GM12878 (cell line): ENCODE measurements at regions not wholly inside any gene's neighbourhood (a gene's known extent, or its start where the extent isn't known, plus 50 kb on each side); places are given as distances from the start of the nearest gene placed in this dataset.

Experiments used
- ATAC-seq: fragments of 200-7000 bp; cut with Tn5 transposase; 3 replicates; pipeline ENCODE4 v1.9.1; 2020; ENCODE audit warnings: mild to moderate bottlenecking, moderate library complexity
- BruUV-seq: library from RNA; stranded (reverse); fragments of 400-500 nt; replicated peaks from 2 replicates; lab custom pipeline; 2021; lab: Mats Ljungman, UMichigan
- CTCF ChIA-PET: fragments of 300-600 bp; sonication (Branson Sonifier 250); formaldehyde crosslinking; extraction: SDS; loops from one replicate; lab custom pipeline; 2021; ENCODE audit warnings: inconsistent platforms; lab: Yijun Ruan, JAX
- POLR2A ChIA-PET: fragments of 350-600 bp; formaldehyde crosslinking; extraction: SDS; loops from one replicate; lab custom pipeline; 2021; ENCODE audit warnings: inconsistent platforms; lab: Charles Lee
- RAD21 ChIA-PET: fragments of 300-600 bp; sonication (Branson Sonifier 250); formaldehyde crosslinking; loops from one replicate; lab custom pipeline; 2023; ENCODE audit warnings: antibody characterized with exemption; ENCODE audit not compliant: unreplicated experiment; lab: Charles Lee
- SMC1A ChIA-PET: fragments of 300-600 bp; sonication (Branson Sonifier 250); formaldehyde crosslinking; loops from one replicate; lab custom pipeline; 2023; ENCODE audit not compliant: unreplicated experiment, uncharacterized antibody; lab: Charles Lee
- DNase-seq: peaks from one replicate; pipeline ENCODE4 v3.0.0-alpha.2; 2011; ENCODE audit warnings: low read depth, low spot score
- FAIRE-seq: peaks from 3 replicates; lab custom pipeline; 2011; peaks lifted over from hg19 to GRCh38; lab: Jason Lieb, UNC
- H2AFZ ChIP-seq: 2 replicates; pipeline ENCODE4 v1.6.0; 2011; ENCODE audit warnings: low read depth, low read length, control low read depth; ENCODE audit not compliant: control insufficient read depth
- H3K27ac ChIP-seq: 2 replicates; pipeline ENCODE4 v1.5.1; 2011; ENCODE audit warnings: control low read depth; ENCODE audit not compliant: control insufficient read depth, insufficient read depth
- H3K27me3 ChIP-seq, 2 experiments: replicated peaks in 1 of 2; 2 replicates each; pipeline versions ENCODE4 v1.6.0 to v1.6.1; 2011; ENCODE audit warnings: low read length in 1 of 2; ENCODE audit not compliant: control insufficient read depth in 2 of 2, insufficient read depth in 2 of 2
- H3K36me3 ChIP-seq, 2 experiments: 2 replicates each; pipeline ENCODE4 v1.5.1; 2011; ENCODE audit warnings: low read length in 1 of 2; ENCODE audit not compliant: control insufficient read depth in 2 of 2, insufficient read depth in 2 of 2
- H3K4me1 ChIP-seq: 2 replicates; pipeline ENCODE4 v1.6.1; 2011; ENCODE audit warnings: mild to moderate bottlenecking, low read length, moderate library complexity, mixed read lengths; ENCODE audit not compliant: control insufficient read depth, insufficient read depth
- H3K4me2 ChIP-seq: 2 replicates; pipeline ENCODE4 v1.6.0; 2011; ENCODE audit warnings: control low read depth; ENCODE audit not compliant: control insufficient read depth, insufficient read depth
- H3K4me3 ChIP-seq: fragments of 200-600 bp; sonication (generic); 2 replicates; pipeline ENCODE4 v1.5.1; 2016
- H3K79me2 ChIP-seq: 2 replicates; pipeline ENCODE4 v1.6.0; 2011; ENCODE audit warnings: low read length; ENCODE audit not compliant: control insufficient read depth, insufficient read depth
- H3K9ac ChIP-seq: 2 replicates; pipeline ENCODE4 v1.8.0; 2011; ENCODE audit warnings: low read length, control low read depth, mixed read lengths; ENCODE audit not compliant: control insufficient read depth, insufficient read depth
- H3K9me3 ChIP-seq: replicated peaks from 3 replicates; pipeline ENCODE4 v1.5.1; 2011; ENCODE audit warnings: mild to moderate bottlenecking, low read length; ENCODE audit not compliant: control insufficient read depth, insufficient read depth
- H4K20me1 ChIP-seq: 2 replicates; pipeline ENCODE4 v1.6.0; 2011; ENCODE audit not compliant: control insufficient read depth, insufficient read depth
- BCL11A ChIP-seq: IDR thresholded peaks from 2 replicates; pipeline ENCODE4 v1.6.1; 2011; ENCODE audit warnings: low read depth, low read length
- BRCA1 ChIP-seq: IDR thresholded peaks from 2 replicates; pipeline ENCODE4 v1.6.1; 2011; ENCODE audit warnings: low read depth, low read length, improper control_type of control experiment
- EGR1 ChIP-seq, 2 experiments: IDR thresholded peaks; 1 replicate in 1 of 2; 2 replicates in 1 of 2; pipeline ENCODE4 v1.6.1; 2011 to 2012; ENCODE audit warnings: low read depth in 2 of 2, low read length in 2 of 2, borderline replicate concordance in 1 of 2, mild to moderate bottlenecking in 1 of 2, moderate library complexity in 1 of 2
- FOS ChIP-seq: IDR thresholded peaks from 3 replicates; pipeline ENCODE4 v1.6.1; 2011; ENCODE audit warnings: borderline replicate concordance; ENCODE audit not compliant: insufficient read length; ENCODE audit errors: extremely low read depth
- IKZF2 ChIP-seq, 2 experiments: fragments of 450-650 bp; IDR thresholded peaks; 2 replicates each; pipeline ENCODE4 v1.6.1; 2017; ENCODE audit warnings: mild to moderate bottlenecking in 2 of 2, moderate library complexity in 2 of 2
- JUNB ChIP-seq: IDR thresholded peaks from 2 replicates; pipeline ENCODE4 v1.6.1; 2016; ENCODE audit warnings: antibody characterized with exemption, mild to moderate bottlenecking
- KAT2A ChIP-seq: conservative IDR thresholded peaks from 2 replicates; pipeline ENCODE4 v1.6.1; 2011; ENCODE audit warnings: low read depth, low read length; ENCODE audit not compliant: control insufficient read depth
- KDM1A ChIP-seq: fragments of 200-600 bp; sonication (generic); IDR thresholded peaks from 2 replicates; pipeline ENCODE4 v1.6.1; 2016; ENCODE audit warnings: borderline replicate concordance
- MEF2B ChIP-seq: fragments of 450-650 bp; IDR thresholded peaks from 2 replicates; pipeline ENCODE4 v1.6.1; 2018; ENCODE audit warnings: mild to moderate bottlenecking, moderate library complexity; ENCODE audit not compliant: partially characterized antibody, poor library complexity, severe bottlenecking
- NRF1 ChIP-seq: conservative IDR thresholded peaks from 2 replicates; pipeline ENCODE4 v1.6.1; 2011; ENCODE audit warnings: mild to moderate bottlenecking, low read depth, low read length, improper control_type of control experiment
- RUNX3 ChIP-seq: IDR thresholded peaks from 2 replicates; pipeline ENCODE4 v1.6.1; 2012; ENCODE audit warnings: low read length, inconsistent platforms
- SMARCA5 ChIP-seq: fragments of 450-650 bp; IDR thresholded peaks from 2 replicates; pipeline ENCODE4 v1.6.1; 2017; ENCODE audit warnings: mild to moderate bottlenecking
- SP1 ChIP-seq: IDR thresholded peaks from one replicate; pipeline ENCODE4 v1.6.1; 2011; ENCODE audit warnings: low read depth, low read length
- SREBF1 ChIP-seq: IDR thresholded peaks from 2 replicates; pipeline ENCODE4 v1.6.1; 2012; ENCODE audit warnings: mild to moderate bottlenecking, low read length
- TCF12 ChIP-seq: IDR thresholded peaks from 2 replicates; pipeline ENCODE4 v1.6.1; 2011; ENCODE audit warnings: low read depth, mild to moderate bottlenecking, low read length
- TCF7 ChIP-seq: IDR thresholded peaks from 2 replicates; pipeline ENCODE4 v1.6.1; 2014; ENCODE audit warnings: antibody characterized with exemption, borderline replicate concordance
- WRNIP1 ChIP-seq: IDR thresholded peaks from 2 replicates; pipeline ENCODE4 v1.6.1; 2011; ENCODE audit warnings: low read depth, low read length, improper control_type of control experiment, borderline replicate concordance
- YBX1 ChIP-seq: fragments of 450-650 bp; IDR thresholded peaks from 2 replicates; pipeline ENCODE4 v1.6.1; 2016; ENCODE audit warnings: antibody characterized with exemption
- ZZZ3 ChIP-seq: IDR thresholded peaks from 2 replicates; pipeline ENCODE4 v1.6.1; 2011; ENCODE audit warnings: low read depth; ENCODE audit not compliant: control insufficient read depth, insufficient read length
- WGBS: methylation state at CpG from one replicate; pipeline ENCODE4 v1.1.6; 2016; ENCODE audit warnings: low lambda C conversion rate; ENCODE audit not compliant: insufficient replicate concordance, insufficient coverage; ENCODE audit errors: missing lambda C conversion rate; 5-methylcytosine and 5-hydroxymethylcytosine counted together
- in situ Hi-C: fragments of 300-500 bp; cut with MboI; formaldehyde crosslinking; loops from 9 replicates; pipeline ENCODE4 v1.14.3; 2018; ENCODE audit warnings: mixed read lengths
- intact Hi-C: fragments of 100-400 bp; cut with micrococcal nuclease; formaldehyde crosslinking; loops from one replicate; pipeline ENCODE4 v1.14.2; 2022; ENCODE audit not compliant: unreplicated experiment
- TF ChIP-seq, protein P1 (sequence below): fragments of 450-650 bp; IDR thresholded peaks from 2 replicates; pipeline ENCODE4 v1.6.1; 2017; ENCODE audit warnings: mild to moderate bottlenecking, moderate library complexity
- TF ChIP-seq, protein P2 (sequence below): IDR thresholded peaks from 2 replicates; pipeline ENCODE4 v1.6.1; 2011; ENCODE audit warnings: low read depth, low read length, improper control_type of control experiment, borderline replicate concordance

DNA sequence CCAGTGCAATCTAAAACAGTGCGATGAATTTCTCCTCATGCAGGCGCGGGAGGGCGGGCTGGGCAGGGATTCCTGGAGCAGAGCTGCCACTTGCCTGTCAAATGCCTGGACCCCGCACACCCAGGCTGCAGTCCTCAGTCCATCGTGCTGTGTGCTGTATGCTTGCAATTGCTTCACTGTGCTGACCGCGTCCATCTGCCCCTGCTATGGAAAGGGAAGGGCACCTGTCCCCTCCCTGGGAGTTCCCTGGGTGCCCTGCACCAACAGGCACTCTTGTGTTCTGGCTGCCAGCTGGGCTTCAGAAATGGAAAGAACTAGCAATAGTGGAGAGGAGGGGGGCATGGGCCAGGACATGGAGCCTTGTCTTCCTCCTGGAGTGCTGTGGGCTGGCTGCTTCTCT is 185.4 kb upstream of the B3GAT1 start:
- no TSS peak for BruUV-seq
- ATAC-seq: no peak

DNA sequence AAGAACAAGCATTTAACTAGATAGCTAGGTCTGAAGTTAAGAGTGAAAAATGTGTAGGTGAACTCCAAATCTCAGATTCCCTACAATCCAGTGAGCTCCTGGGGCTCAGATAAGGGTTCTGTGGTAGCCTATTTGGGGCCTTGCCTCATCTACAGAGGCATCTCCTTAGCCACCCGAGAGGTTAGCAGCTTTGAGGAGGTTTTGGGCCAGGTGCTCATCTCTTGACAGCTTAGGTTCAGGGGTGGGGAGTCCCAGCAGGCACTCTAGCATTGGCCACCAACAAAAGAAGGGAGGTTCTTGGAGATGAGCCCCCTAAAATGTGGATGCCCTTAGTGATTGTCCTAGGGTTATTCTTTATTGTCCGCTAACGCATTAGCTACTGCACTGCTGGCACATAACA is 184.4 kb upstream of the B3GAT1 start:
- Histone ChIP-seq H3K79me2 (no peaks in the 10 kb centered on the region), H2AFZ (no peak overlapping the region), H3K4me3 (no peak overlapping the region), H3K36me3 (no peaks in the 10 kb centered on the region), H3K4me2 (no peak overlapping the region), H3K4me1 (no peaks in the 10 kb centered on the region), H4K20me1 (no peaks in the 10 kb centered on the region), H3K9me3 (no peaks in the 10 kb centered on the region), H3K27ac (no peak overlapping the region), H3K9ac (no peak overlapping the region), H3K27me3 (0 out of 4 replicates have a peak, but pooled peaks cover 0 to 1% of the 10 kb centered on the region in 2 experiments)
- no TSS peak for BruUV-seq
- POLR2A ChIA-PET: no interaction called here
- 53% methylated on average over 3 of the region's 3 CpGs for WGBS
- intact Hi-C loops (no loop called here), in situ Hi-C loops (no loop called here)
- CTCF ChIA-PET: no interaction called here
- no peak for FAIRE-seq
- RAD21 ChIA-PET: no interaction called here
- ATAC-seq: no peak
- no peak for DNase-seq
- SMC1A ChIA-PET: no interaction called here
- no peak for TF ChIP-seq TCF12
- no peak for TF ChIP-seq YBX1
- no peak for TF ChIP-seq ZZZ3
- TF ChIP-seq FOS: no peak
- TF ChIP-seq, protein P1, sequence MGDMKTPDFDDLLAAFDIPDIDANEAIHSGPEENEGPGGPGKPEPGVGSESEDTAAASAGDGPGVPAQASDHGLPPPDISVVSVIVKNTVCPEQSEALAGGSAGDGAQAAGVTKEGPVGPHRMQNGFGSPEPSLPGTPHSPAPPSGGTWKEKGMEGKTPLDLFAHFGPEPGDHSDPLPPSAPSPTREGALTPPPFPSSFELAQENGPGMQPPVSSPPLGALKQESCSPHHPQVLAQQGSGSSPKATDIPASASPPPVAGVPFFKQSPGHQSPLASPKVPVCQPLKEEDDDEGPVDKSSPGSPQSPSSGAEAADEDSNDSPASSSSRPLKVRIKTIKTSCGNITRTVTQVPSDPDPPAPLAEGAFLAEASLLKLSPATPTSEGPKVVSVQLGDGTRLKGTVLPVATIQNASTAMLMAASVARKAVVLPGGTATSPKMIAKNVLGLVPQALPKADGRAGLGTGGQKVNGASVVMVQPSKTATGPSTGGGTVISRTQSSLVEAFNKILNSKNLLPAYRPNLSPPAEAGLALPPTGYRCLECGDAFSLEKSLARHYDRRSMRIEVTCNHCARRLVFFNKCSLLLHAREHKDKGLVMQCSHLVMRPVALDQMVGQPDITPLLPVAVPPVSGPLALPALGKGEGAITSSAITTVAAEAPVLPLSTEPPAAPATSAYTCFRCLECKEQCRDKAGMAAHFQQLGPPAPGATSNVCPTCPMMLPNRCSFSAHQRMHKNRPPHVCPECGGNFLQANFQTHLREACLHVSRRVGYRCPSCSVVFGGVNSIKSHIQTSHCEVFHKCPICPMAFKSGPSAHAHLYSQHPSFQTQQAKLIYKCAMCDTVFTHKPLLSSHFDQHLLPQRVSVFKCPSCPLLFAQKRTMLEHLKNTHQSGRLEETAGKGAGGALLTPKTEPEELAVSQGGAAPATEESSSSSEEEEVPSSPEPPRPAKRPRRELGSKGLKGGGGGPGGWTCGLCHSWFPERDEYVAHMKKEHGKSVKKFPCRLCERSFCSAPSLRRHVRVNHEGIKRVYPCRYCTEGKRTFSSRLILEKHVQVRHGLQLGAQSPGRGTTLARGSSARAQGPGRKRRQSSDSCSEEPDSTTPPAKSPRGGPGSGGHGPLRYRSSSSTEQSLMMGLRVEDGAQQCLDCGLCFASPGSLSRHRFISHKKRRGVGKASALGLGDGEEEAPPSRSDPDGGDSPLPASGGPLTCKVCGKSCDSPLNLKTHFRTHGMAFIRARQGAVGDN: no peak
- TF ChIP-seq SP1: no peak
- no peak for TF ChIP-seq RUNX3
- TF ChIP-seq EGR1 (IDR thresholded peaks at IDR 0.05; ENCODE audit: borderline replicate concordance in 1 of 2, low read depth in 2 of 2, low read length in 2 of 2): no peak
- no peak for TF ChIP-seq NRF1
- TF ChIP-seq BCL11A: no peak
- TF ChIP-seq BRCA1: no peak

More for the DNA sequence above, 185.4 kb upstream of the B3GAT1 start:
- H3K27me3 ChIP-seq: 0 out of 4 replicates have a peak, but pooled peaks cover 0 to 1% of the 10 kb centered on the region in 2 experiments
- no peak overlapping the region for H3K27ac ChIP-seq
- no peak overlapping the region for H3K4me2 ChIP-seq
- CTCF ChIA-PET: no interaction called here
- no peak overlapping the region for H3K4me3 ChIP-seq
- no peak overlapping the region for H3K9ac ChIP-seq
- H3K9me3 ChIP-seq: no peaks in the 10 kb centered on the region
- no peaks in the 10 kb centered on the region for H3K4me1 ChIP-seq
- SMC1A ChIA-PET: no interaction called here
- no peaks in the 10 kb centered on the region for H4K20me1 ChIP-seq
- RAD21 ChIA-PET: no interaction called here
- no peak for FAIRE-seq
- intact Hi-C loops (no loop called here), in situ Hi-C loops (no loop called here)
- 54% methylated on average over 7 of the region's 8 CpGs for WGBS
- H2AFZ ChIP-seq: no peak overlapping the region
- POLR2A ChIA-PET: no interaction called here
- no peaks in the 10 kb centered on the region for H3K79me2 ChIP-seq
- H3K36me3 ChIP-seq: no peaks in the 10 kb centered on the region
- TF ChIP-seq TCF7 (no peak), SREBF1 (no peak), WRNIP1 (no peak), MEF2B (no peak), JUNB (no peak), SMARCA5 (no peak), KDM1A (no peak), IKZF2 (IDR thresholded peaks at IDR 0.05) (no peak), KAT2A (no peak)
- TF ChIP-seq, protein P2, sequence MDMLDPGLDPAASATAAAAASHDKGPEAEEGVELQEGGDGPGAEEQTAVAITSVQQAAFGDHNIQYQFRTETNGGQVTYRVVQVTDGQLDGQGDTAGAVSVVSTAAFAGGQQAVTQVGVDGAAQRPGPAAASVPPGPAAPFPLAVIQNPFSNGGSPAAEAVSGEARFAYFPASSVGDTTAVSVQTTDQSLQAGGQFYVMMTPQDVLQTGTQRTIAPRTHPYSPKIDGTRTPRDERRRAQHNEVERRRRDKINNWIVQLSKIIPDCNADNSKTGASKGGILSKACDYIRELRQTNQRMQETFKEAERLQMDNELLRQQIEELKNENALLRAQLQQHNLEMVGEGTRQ: no peak
- TF ChIP-seq, all 136 proteins: peak for 0
- no peak for DNase-seq
